NCI-H1436 (cell line): ENCODE measurements at regions not wholly inside any gene's neighbourhood (a gene's known extent, or its start where the extent isn't known, plus 50 kb on each side); places are given as distances from the start of the nearest gene placed in this dataset.

Source experiments
- DNase-seq: peaks from one replicate; lab custom pipeline; 2025; lab: John Stamatoyannopoulos, UW

DNA sequence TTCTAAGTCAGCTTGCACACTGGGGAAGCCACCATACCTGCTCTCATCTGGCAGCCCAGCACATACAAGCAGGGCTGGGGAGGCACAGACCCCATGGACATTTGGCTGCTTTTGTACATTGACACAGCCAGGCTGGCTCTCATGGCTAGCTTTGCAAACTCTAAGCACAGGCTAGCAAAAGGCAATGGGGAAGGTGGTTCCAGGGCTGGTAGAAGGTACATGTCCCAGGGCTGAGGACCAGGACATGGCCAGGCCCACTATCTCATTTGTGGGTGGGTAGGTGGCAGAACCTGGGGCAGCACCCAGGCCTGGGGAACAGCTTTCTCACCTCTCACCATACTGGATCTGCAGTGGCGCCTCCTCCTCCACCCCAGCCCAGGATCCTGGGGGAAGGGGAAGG is 90.9 kb downstream of the HS1BP3 start:
- no peak for DNase-seq

DNA sequence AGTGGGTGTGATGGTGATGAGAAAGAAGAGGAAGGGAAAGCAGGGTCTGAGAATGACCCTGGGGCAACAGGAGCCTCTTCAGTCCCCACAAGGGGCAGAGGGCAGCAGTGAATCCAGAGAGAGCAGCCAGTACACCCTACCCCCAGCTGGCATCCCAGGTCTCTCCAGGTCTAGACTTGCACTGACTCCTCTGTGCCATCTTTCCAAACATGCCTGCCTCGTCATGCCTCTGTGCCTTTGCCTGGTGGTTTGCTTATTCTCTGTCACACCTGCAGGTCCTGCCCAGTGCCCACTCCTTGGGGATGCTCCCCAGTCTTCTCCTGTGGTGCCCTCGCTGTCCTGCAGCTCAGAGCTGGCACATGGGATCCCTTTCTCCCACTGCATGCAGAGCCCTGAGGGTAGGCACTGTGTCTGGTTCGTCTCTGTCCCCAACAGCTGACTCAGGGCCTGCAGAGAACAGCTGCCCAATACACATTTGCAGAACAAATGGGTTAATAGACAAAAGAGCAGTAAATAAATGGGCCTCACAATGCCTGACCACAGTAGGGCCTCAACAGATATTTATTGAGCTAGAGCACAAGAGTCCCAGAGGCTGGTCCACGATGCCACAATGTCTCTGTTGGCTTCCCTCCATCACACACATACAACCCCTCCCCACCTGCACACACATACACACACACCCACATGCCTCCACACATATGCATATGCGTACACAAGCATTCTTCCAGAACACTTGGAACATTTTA is 89.8 kb downstream of the HS1BP3 start:
- DNase-seq = no peak

DNA sequence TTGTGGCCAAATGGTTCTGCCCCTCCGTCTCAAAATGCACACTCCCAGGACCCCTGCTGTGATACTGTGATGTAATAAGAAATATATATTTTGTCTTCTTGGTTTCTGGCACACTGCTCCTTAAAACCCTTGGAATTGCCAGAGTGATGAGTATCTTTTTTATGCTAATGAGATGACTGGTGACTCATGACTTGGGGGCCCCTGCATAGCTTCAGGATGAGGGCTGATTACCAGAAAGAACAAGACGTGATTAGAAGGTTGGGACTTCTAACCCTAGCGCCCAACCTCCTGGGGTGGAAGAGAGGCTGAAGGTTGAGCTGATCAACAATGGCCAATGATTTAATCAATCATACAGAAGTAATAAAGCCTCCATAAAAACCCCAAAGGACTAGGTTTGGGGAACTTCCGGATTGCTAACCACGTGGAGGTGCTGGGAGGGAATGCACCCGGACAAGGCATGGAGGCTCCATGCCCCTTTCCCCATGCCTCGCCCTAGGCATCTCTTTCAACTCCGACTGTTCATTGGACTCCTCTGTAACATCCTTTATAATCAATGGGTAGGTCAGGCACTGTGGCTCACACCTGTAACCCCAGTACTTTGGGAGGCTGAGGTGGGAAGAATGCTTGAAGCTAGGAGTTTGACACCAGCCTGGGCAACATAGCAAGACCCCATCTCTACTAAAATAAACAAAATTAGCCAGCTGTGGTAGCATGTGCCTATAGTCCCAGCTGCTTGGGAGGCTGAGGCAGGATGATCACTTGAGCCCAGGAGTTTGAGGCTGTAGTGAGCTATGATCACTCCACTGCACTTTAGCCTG is 89.1 kb downstream of the HS1BP3 start:
- DNase-seq = no peak

DNA sequence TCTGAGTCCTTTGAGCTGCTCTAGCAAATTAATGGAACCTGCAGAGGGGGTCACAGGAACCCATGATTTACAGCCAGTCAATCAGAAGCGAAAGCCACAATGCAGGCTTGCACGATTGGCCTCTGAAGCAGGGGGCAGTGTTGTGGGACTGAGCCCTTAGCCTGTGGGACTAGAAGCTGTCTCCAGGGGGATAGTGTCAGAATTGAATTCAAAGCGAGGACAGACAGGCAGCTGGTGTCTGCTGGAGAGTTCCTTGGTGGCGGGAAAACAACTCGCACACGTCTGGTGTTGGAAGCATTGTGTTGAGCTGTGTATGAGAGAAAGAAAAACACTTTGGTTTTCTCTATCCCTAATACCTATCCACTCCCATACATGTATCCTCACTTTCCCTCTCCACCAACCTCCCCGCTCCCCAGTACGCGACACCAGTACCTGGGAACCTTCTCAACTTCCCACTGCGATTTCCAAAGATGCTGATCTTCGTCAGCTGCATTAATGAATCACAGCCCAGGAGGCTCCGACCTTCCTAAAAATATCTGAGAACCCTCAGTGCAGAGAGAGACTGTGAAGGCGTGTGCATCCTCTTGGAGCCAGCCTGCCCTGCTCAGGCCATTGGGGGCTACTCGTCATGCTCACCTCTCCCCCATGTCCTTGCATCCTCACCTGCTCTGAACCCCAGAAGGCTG is 88.2 kb downstream of the HS1BP3 start:
- DNase-seq = no peak

DNA sequence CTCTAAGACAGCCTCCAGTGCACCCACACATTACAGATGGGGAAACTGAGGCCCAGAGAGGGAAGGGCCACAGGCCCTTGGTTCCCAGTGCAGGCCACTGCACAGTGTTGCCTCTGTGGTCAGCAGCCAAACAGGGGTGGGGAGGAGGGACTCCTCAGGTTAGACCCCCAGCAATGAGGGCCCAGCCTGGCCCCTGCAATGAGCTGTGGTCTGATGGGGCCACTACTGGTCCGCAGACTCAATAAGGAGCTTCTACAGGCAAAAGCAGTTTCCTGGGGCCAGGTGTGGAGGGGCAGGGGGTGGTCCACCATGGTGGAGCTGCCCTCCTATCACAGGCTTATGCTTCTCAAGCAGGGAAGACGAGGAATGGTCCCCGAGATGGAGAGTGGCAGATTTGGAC is 87.6 kb downstream of the HS1BP3 start:
- no peak for DNase-seq

DNA sequence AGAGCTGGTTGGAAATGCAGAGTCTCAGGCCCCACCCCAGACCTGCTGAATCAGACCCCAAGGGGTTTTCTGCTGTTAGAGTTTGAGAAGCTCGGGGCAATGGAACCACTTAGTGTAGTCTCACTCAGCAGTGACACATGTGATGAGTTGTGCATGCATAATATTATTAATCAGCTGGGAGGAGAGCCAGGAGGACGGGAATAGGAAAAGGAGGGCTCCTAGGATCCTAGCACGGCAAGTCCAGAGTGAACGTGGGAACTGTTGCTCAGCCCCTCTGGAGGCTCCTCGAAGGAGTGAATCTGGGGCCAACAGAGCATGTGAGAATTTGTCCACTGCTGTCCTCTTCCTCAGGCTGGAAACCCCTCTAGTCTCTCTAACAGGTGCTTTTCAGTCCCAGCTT is 87.1 kb downstream of the HS1BP3 start:
- DNase-seq = no peak

DNA sequence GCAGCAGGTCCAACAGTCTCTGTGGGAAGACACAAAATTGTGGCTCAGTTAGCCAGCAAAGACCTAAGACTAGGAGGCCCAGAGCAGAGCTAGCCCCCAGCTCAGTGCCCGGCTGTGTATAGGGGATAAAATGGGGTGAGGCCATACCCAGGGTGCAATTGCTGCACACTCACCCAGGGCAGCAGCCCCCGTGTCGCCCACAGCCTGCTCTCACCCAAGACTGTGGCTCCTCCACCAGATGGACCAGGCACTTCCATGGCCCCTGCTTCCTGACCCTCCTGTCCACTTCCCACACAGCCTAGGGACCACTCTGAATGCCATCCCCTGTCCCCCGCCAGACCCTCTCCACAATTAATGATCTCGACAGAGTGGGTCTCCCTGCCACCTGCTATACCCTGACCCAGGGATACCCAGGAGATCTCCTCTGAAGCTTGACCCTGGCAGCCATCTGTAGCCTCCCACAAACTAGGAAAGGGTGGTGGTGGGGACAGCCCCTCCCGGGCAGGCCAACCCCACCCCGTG is 85.7 kb downstream of the HS1BP3 start:
- no peak for DNase-seq

DNA sequence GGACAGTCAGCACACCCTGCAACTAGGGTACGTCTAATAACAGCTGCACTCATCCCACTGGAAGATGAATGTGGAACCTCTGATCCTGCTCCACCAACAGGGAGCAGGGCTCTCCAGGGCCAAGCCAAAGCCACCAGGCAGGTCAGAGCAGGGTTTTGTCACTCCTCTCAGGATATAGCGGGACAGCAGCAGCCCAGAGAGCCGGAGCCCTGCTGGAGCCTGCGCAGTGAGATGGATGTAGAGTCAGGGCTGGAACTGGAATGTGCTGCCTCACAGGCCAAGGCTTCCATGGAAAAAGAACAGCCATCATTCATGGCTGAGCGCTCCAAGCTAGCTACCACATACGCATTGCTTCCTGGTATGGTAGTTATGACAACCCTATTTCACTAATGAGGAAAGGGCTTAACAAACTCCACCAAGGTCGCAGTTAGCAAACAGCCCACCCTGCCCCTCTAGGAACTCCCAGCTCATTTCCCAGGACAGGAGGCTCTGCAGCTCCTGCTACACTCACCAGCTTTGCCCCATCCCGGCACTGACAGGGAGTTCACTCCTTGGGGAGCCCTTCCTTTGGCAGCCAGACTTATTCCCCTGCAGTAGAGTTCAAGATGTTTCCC is 85.2 kb downstream of the HS1BP3 start:
- DNase-seq = no peak

DNA sequence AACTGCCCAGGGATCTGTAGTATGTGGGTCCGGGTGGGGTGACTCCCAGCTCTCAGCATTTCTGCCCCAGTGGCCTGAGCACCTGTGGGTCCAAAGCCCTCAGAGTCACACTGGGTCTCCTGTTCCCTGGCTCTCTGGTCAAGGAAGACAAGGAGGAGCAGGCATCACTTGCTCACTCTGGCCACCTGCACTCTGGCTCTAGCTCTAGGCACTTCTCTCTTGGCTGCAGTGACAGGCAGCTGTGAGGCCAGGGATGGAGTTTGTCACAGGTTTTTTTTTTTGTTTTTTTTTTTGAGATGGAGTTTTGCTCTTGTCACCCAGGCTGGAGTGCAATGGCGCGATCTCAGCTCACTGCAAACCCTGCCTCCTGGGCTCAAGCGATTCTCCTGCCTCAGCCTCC is 84.6 kb downstream of the HS1BP3 start:
- DNase-seq = no peak

DNA sequence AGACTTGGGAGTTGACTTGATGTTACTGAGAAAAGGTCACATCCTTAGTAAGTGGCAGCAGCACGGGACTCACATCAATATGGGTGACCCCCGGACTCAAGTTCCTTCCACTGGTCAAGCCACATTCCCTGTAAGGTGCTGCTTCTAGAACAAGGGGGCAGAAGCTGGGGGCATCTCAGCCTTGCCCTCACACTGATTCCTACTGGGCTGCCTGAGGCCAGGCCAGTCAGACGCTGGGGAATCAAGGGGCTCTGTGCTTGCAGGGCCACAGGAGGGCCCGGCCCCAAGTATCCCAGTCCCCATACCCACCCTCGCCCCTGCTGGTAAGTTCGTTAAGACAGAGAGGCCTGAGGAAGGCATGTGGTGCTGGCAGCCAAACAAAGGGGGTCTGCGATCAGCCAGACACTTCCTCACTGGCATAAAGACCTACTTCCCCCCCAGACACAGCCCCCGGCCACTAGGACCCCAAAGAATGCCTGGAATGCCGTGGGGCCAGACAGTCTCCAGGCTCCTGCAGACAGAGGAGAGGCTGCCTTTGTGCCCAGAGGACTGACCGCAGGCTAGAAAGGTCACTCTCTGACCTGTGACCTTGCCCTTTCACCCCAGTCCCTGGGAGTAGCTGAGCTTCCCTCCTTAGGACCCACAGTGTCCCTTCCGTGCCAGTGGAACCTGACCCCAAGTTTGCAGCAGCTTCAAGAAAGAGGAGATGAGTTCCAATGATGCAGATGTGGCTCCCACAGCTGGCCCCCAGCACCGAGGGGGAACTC is 83.6 kb downstream of the HS1BP3 start:
- no peak for DNase-seq
